Fibroblast of peridontal ligament (primary cell): ENCODE measurements at regions not wholly inside any gene's neighbourhood (a gene's known extent, or its start where the extent isn't known, plus 50 kb on each side); places are given as distances from the start of the nearest gene placed in this dataset.
"Not testable (repeated sequence)": the region's sequence is repeated elsewhere in the genome, so short reads cannot be mapped to it uniquely, and the experiment has no call there.

Experiments used
- DNase-seq: peaks from one replicate; pipeline ENCODE4 v3.0.0-alpha.2; 2010; ENCODE audit errors: extremely low read depth

DNA sequence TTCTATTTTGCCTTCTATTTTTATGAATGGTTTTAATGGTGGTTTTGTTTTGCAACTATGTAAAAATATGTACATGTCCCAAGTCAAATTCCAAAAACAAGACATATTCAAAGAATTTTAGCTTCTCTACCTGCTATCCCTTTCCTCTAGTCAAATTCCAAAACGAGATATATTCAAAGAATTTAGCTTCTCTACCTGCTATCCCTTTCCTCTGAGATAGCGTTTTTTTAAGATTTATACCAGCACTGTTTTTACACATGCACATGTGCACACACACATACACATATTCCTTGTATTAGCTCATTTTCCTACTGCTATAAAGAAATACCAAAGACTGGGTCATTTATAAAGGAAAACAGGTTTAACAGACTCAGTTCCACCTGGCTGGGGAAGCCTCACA, 199.1 kb upstream of the ARL4C start:
- no peak for DNase-seq

DNA sequence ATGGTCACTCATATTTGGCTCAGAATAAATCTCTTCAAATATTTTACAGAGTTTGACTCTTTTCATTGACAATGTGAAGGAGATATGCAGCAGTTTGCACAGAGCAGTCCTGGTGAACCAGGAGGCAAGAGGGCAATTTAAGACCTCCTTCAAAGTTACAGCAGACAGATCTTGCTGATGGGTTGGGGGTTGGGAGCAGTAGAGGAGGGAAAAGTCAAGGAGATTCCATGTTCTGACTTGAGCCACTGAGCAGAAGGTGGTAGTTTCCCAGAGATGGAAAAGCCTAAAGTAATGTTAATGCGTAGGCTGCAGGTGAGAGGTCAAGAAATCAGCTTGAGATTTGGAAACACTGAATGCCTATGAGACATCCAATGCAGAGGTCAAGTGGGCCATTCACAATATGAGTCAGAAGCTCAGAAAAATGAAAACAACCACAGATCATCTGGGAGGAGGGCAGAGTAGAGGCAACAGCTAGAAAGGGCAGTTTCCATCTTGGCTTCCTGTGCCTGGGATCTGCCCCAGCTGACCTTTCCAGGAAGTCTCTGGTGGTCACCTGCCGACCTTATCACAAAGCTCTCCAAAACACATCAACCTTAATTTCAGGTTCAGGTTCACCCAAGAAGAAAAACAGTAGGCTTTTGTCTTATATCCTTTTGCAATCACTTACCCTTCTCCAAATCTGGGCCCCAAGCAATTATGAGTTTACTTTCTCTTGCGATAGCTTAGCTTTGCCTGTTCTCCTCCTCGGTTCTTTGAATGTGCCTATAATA, 197.5 kb upstream of the ARL4C start:
- peak; percentile 78 for DNase-seq

- not testable (repeated sequence) for DNase-seq
Observed at GRCh38 chr2:234693681-234694190, 196.9 kb upstream of the ARL4C start.

DNA sequence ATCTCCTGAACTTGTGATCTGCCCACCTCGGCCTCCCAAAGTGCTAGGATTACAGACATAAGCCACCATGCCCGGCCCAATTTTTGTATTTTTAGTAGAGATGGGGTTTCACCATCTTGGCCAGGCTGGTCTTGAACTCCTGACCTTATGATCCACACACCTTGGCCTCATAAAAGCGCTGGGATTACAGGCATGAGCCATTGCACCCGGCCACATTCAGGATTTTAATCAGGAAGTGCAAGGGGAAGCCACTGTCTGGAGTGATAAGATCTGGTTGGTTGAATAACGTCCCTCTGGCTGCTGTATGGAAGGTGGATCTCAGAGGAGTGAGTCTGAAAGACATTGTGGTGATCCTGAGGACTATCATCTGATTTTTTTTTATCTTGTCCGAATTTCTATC, 196.3 kb upstream of the ARL4C start:
- not testable (repeated sequence) for DNase-seq

GRCh38 chr2:234691968-234692955, 195.4 kb upstream of the ARL4C start:
- no peak for DNase-seq

GRCh38 chr2:234691214-234691575, 194.3 kb upstream of the ARL4C start:
- DNase-seq = no peak

- DNase-seq = no peak
Observed at GRCh38 chr2:234690569-234691213, 193.8 kb upstream of the ARL4C start.

DNA sequence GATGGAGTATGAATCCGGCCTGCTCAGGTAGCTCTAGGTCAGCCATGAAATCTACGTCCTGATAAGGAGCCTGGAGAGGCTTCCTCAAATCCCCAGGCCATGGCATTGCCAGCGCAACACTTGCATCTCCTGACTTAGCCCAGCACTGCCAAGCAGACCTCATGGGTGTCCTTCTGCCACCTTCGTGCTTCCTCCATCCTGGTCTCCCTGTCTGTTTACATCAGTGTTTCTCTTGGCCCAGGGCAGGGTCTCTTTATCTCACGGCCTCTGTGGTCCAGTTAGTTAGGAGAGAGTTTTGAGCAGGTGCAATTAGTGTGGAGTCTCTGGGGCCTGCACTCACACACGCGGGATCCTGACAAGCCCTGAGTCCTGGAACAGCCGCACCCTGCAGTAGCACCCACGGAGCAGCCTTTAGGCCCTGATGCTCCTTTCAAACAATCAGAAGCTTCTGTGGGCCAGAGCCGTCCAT, 193.1 kb upstream of the ARL4C start:
- DNase-seq = no peak

GRCh38 chr2:234687718-234688475, 191.0 kb upstream of the ARL4C start:
- no peak for DNase-seq

- DNase-seq = no peak
Observed at GRCh38 chr2:234686088-234686890, 189.4 kb upstream of the ARL4C start.

GRCh38 chr2:234684466-234684865, 187.6 kb upstream of the ARL4C start:
- no peak for DNase-seq

DNA sequence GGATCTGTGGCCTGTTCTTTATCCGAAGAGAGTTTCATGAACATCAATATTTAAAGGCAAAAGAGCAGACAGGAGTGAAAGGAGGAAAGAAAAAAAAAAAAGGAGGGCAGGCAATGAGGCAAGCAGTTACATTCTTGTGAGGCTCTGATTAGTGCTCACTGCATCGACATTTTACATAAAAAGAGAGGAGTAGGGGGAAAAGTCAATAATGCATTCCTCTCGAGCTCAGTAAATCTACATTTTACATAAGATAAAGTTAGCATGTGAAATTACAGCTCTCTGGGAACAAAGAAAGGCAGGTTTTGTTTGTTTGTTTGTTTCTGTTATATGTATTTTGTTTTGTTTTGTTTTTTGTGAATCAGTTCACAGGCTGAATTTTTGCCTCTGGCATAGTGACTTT, 187.1 kb upstream of the ARL4C start:
- no peak for DNase-seq

GRCh38 chr2:234682492-234683228, 185.8 kb upstream of the ARL4C start:
- no peak for DNase-seq

GRCh38 chr2:234680688-234681619, 184.1 kb upstream of the ARL4C start:
- no peak for DNase-seq

DNA sequence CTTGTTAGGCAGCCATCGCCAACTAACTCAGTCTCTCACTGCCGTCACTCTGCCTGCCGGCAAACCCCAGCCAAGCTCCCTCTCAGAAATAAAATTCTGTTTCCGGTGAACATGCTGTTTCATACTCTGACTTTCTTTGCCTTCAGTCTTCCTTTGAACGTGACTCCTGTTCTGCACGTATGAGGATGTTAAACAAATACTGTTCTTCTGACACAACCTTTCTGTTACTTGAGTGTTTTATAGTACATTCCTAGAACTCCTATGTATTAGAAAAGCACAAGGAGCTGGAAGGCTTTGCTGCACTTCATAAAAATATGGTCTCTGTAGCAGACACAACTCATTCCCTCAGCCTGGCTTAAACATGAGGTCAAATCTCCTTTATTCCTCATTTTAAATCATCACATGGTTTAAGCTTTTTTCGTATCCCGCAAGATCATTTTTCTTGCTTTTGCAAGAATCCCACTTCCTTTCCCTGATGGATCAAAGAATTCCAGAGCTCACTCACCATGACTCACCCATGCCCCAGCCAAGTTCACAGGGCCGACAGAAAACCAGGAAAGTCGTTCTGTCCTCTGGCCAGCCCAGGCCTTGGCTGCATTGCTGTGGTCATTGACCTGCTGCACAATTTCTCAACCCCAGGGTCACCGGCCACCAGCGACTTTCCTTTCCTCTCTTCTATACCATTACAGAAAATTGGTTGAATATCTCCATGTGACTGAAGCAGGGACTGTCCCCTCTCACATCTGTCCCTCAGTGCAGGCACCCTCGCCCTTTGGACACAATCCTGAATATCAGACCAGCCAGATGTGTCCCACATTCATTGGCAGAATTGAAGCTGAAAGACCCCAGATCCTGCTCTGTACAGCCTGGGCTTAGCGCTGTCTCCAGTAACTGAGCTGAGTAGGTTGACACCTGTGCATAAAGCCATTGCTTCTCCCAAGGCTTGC, 183.1 kb upstream of the ARL4C start:
- DNase-seq = peak; percentile 98

DNA sequence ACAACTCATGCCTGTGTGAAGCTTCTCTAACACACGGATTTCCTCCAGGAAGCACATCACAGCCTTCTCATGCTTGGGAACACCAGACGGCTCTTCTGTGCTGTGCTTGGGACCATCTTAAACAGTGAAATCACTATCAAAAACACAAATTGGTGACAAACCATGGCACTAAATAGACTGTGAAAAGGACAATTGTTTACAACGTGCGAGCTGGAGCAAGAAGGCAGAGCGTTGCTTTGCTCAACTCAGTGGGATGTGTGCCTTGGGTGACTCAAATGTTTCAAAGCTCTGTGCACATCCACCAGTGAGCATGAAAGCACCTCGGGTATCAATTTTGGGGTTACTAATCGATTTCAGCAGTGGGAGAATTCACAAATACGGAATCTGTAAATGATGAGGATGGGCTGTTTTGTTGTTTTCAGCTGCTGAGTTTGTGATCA, 182.4 kb upstream of the ARL4C start:
- DNase-seq = peak; percentile 70

- DNase-seq = peak; percentile 99
Observed at GRCh38 chr2:234678711-234679110, 181.8 kb upstream of the ARL4C start.
